ENCODE measurements at regions not wholly inside any gene's neighbourhood (a gene's known extent, or its start where the extent isn't known, plus 50 kb on each side); places are given as distances from the start of the nearest gene placed in this dataset.

DNA sequence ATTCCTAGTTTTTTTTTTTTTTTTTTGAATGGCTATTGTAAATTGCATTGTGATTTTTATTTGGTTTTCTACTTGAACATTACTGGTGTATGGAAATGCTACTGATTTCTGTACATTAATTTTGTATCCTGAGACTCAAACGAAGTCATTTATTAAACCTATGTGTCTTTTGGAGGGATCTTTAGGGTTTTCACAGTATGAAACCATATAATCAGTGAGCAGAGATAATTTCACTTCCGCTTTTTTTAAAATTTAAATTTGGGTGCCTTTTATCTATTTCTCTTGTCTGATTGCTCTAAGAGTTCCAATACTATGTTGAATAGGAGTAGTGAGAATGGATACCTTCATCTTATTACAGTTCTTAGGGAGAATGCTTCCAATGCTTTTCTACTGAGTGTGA is 102.7 kb downstream of the ZWINT start:
- TF ChIP-seq EZH2phosphoT487 (IDR thresholded peaks at IDR 0.05; ENCODE audit: borderline replicate concordance, low read length), result no peak
- TF ChIP-seq, protein P1, sequence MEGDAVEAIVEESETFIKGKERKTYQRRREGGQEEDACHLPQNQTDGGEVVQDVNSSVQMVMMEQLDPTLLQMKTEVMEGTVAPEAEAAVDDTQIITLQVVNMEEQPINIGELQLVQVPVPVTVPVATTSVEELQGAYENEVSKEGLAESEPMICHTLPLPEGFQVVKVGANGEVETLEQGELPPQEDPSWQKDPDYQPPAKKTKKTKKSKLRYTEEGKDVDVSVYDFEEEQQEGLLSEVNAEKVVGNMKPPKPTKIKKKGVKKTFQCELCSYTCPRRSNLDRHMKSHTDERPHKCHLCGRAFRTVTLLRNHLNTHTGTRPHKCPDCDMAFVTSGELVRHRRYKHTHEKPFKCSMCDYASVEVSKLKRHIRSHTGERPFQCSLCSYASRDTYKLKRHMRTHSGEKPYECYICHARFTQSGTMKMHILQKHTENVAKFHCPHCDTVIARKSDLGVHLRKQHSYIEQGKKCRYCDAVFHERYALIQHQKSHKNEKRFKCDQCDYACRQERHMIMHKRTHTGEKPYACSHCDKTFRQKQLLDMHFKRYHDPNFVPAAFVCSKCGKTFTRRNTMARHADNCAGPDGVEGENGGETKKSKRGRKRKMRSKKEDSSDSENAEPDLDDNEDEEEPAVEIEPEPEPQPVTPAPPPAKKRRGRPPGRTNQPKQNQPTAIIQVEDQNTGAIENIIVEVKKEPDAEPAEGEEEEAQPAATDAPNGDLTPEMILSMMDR (IDR thresholded peaks at IDR 0.05; ENCODE audit: low read depth, low read length, poor library complexity, severe bottlenecking), result no peak
- no peak overlapping the region for H3K4me2 ChIP-seq (ENCODE audit: low read length)
- no peak overlapping the region for H3K4me3 ChIP-seq (ENCODE audit: low read length)
- no peak overlapping the region for H3K27ac ChIP-seq (ENCODE audit: low read depth, low read length)
- no peaks in the 10 kb centered on the region for H3K79me2 ChIP-seq (ENCODE audit: control insufficient read depth, low read length)
- H3K36me3 ChIP-seq (ENCODE audit: control insufficient read depth, low read length), result no peaks in the 10 kb centered on the region
- no peaks in the 10 kb centered on the region for H3K27me3 ChIP-seq (ENCODE audit: control insufficient read depth, low read length)
- H3K4me1 ChIP-seq (ENCODE audit: control insufficient read depth, low read length), result no peaks in the 10 kb centered on the region
- H3K9me3 ChIP-seq (ENCODE audit: control insufficient read depth, insufficient read depth, low read length), result no peaks in the 10 kb centered on the region
- no peaks in the 10 kb centered on the region for H3F3A ChIP-seq (ENCODE audit: control insufficient read depth, insufficient read depth)
- no peaks in the 10 kb centered on the region for H3K9me2 ChIP-seq (replicated peaks; ENCODE audit: control insufficient read depth, low read length)
- no peaks in the 10 kb centered on the region for H4K20me1 ChIP-seq (ENCODE audit: control insufficient read depth, insufficient read depth, low read depth, low read length)

DNA sequence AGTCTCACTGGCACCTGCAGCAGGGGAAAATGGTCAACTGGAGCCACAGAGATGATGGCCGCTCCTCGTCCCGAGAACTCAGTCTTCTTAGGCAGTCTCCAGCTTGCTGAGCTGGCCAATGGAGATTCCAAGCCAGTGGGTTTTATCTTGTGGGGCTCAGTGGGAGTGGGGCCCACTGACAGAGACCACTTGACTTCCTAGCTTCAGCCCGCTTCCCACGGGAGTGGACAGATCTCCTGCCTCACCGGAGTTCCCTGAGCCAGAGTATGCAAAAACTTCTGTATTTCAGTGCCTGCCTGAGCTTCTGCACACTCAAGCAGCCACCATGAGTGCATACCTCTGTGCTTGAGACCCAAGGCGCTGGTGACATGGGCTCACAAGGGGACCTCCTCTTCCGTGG is 105.8 kb downstream of the ZWINT start:
- no peaks in the 10 kb centered on the region for H4K20me1 ChIP-seq (ENCODE audit: control insufficient read depth, insufficient read depth, low read depth, low read length)
- H3K9me2 ChIP-seq (replicated peaks; ENCODE audit: control insufficient read depth, low read length), result no peaks in the 10 kb centered on the region
- TF ChIP-seq, protein P1 (IDR thresholded peaks at IDR 0.05; ENCODE audit: low read depth, low read length, poor library complexity, severe bottlenecking), result no peak
- no peak for TF ChIP-seq EZH2phosphoT487 (IDR thresholded peaks at IDR 0.05; ENCODE audit: borderline replicate concordance, low read length)
- no peaks in the 10 kb centered on the region for H3K27me3 ChIP-seq (ENCODE audit: control insufficient read depth, low read length)
- H3K36me3 ChIP-seq (ENCODE audit: control insufficient read depth, low read length), result no peaks in the 10 kb centered on the region
- no peak overlapping the region for H3K4me2 ChIP-seq (ENCODE audit: low read length)
- no peaks in the 10 kb centered on the region for H3K9me3 ChIP-seq (ENCODE audit: control insufficient read depth, insufficient read depth, low read length)
- H3K79me2 ChIP-seq (ENCODE audit: control insufficient read depth, low read length), result no peaks in the 10 kb centered on the region
- no peaks in the 10 kb centered on the region for H3K4me1 ChIP-seq (ENCODE audit: control insufficient read depth, low read length)
- no peak overlapping the region for H3K27ac ChIP-seq (ENCODE audit: low read depth, low read length)
- H3K4me3 ChIP-seq (ENCODE audit: low read length), result no peak overlapping the region
- no peaks in the 10 kb centered on the region for H3F3A ChIP-seq (ENCODE audit: control insufficient read depth, insufficient read depth)

DNA sequence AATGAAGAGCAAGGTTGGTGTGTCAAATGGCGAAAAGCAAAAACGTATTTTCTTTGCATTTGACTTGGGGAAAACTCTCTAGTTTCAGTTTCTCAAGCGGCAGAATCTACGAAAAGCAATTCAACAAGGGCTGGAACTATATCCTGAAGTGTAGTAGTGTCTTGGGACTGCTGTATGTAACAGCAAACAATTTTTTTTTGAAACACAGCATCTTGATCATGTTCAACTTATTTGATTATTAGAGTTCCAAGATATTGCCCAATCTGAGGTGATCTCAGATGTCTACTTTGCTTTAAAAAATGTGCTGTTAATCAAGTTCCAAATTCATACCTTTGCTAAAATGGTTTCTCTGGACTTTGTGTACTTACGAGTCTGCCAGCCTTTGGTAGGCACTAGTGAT is 120.6 kb downstream of the ZWINT start:
- H3K4me2 ChIP-seq (ENCODE audit: low read length), result no peak overlapping the region
- H3K27ac ChIP-seq (ENCODE audit: low read depth, low read length), result no peak overlapping the region
- H3K27me3 ChIP-seq (ENCODE audit: control insufficient read depth, low read length), result 0 out of 2 replicates have a peak, but pooled peaks cover 3% of the 10 kb centered on the region
- H3K4me1 ChIP-seq (ENCODE audit: control insufficient read depth, low read length), result no peaks in the 10 kb centered on the region
- H4K20me1 ChIP-seq (ENCODE audit: control insufficient read depth, insufficient read depth, low read depth, low read length), result no peaks in the 10 kb centered on the region
- H3K36me3 ChIP-seq (ENCODE audit: control insufficient read depth, low read length), result no peaks in the 10 kb centered on the region
- no peaks in the 10 kb centered on the region for H3K9me2 ChIP-seq (replicated peaks; ENCODE audit: control insufficient read depth, low read length)
- H3F3A ChIP-seq (ENCODE audit: control insufficient read depth, insufficient read depth), result no peaks in the 10 kb centered on the region
- no peak overlapping the region for H3K4me3 ChIP-seq (ENCODE audit: low read length)
- TF ChIP-seq, protein P1 (IDR thresholded peaks at IDR 0.05; ENCODE audit: low read depth, low read length, poor library complexity, severe bottlenecking), result no peak
- no peak for TF ChIP-seq EZH2phosphoT487 (IDR thresholded peaks at IDR 0.05; ENCODE audit: borderline replicate concordance, low read length)
- no peaks in the 10 kb centered on the region for H3K79me2 ChIP-seq (ENCODE audit: control insufficient read depth, low read length)
- H3K9me3 ChIP-seq (ENCODE audit: control insufficient read depth, insufficient read depth, low read length), result no peaks in the 10 kb centered on the region

DNA sequence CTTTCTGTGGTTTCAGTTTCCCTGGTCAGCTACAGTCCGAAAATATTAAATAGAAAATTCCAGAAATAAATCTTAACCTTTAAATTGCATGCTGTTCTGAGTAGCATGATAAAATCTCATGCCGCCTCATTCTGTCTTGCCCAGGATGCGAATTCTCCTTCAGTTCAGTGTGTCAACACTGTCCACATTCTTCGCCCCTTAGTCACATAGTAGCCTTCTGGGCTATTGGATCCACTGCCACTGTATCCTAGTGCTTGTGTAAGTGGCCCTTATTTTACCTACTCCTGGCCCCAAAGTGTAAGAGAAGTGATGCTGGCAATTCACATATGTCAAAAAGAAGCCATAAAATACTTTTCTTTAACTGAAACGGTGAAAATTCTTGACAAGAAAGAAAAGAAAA is 129.6 kb downstream of the ZWINT start:
- Histone ChIP-seq H3K4me3 (ENCODE audit: low read length) (no peak overlapping the region), H3K4me2 (ENCODE audit: low read length) (no peak overlapping the region), H3K9me3 (ENCODE audit: control insufficient read depth, insufficient read depth, low read length) (no peaks in the 10 kb centered on the region), H3K27me3 (ENCODE audit: control insufficient read depth, low read length) (0 out of 2 replicates have a peak, but pooled peaks cover 4% of the 10 kb centered on the region), H3F3A (ENCODE audit: control insufficient read depth, insufficient read depth) (no peaks in the 10 kb centered on the region), H3K4me1 (ENCODE audit: control insufficient read depth, low read length) (no peaks in the 10 kb centered on the region), H4K20me1 (ENCODE audit: control insufficient read depth, insufficient read depth, low read depth, low read length) (no peaks in the 10 kb centered on the region), H3K9me2 (replicated peaks; ENCODE audit: control insufficient read depth, low read length) (no peaks in the 10 kb centered on the region), H3K27ac (ENCODE audit: low read depth, low read length) (no peak overlapping the region), H3K36me3 (ENCODE audit: control insufficient read depth, low read length) (no peaks in the 10 kb centered on the region), H3K79me2 (ENCODE audit: control insufficient read depth, low read length) (no peaks in the 10 kb centered on the region)
- TF ChIP-seq, protein P1 (IDR thresholded peaks at IDR 0.05; ENCODE audit: low read depth, low read length, poor library complexity, severe bottlenecking), result no peak
- TF ChIP-seq EZH2phosphoT487 (IDR thresholded peaks at IDR 0.05; ENCODE audit: borderline replicate concordance, low read length), result no peak

Measured in DOHH2 (cell line).